SJSA1 (cell line): ENCODE measurements at regions not wholly inside any gene's neighbourhood (a gene's known extent, or its start where the extent isn't known, plus 50 kb on each side); places are given as distances from the start of the nearest gene placed in this dataset.

ENCODE experiments used
- DNase-seq, 2 experiments: peaks; one replicate each; pipeline ENCODE4 v3.0.0-alpha.2; 2015 to 2020; ENCODE audit warnings: low spot score in 2 of 2, low read depth in 1 of 2
- H3K27ac ChIP-seq: fragments of 250-450 bp; sonication (Bioruptor Pico); 2 replicates; pipeline ENCODE4 v1.5.1; 2020; ENCODE audit warnings: mild to moderate bottlenecking, moderate library complexity
- H3K27me3 ChIP-seq: fragments of 250-450 bp; sonication (Bioruptor Pico); replicated peaks from 2 replicates; pipeline ENCODE4 v1.5.1; 2020; ENCODE audit warnings: mild to moderate bottlenecking, moderate library complexity
- H3K36me3 ChIP-seq: fragments of 250-450 bp; sonication (Bioruptor Pico); 2 replicates; pipeline ENCODE4 v1.5.1; 2020; ENCODE audit warnings: mild to moderate bottlenecking
- H3K4me1 ChIP-seq: fragments of 250-450 bp; sonication (Bioruptor Pico); replicated peaks from 2 replicates; pipeline ENCODE4 v1.6.1; 2021; ENCODE audit warnings: mild to moderate bottlenecking
- H3K4me3 ChIP-seq: fragments of 250-450 bp; sonication (Bioruptor Pico); 2 replicates; pipeline ENCODE4 v1.5.1; 2020; ENCODE audit warnings: mild to moderate bottlenecking
- H3K9me3 ChIP-seq: fragments of 250-450 bp; sonication (Bioruptor Pico); replicated peaks from 2 replicates; pipeline ENCODE4 v1.5.1; 2020; ENCODE audit warnings: mild to moderate bottlenecking

- no peak overlapping the region for H3K27ac ChIP-seq
- no peak for DNase-seq
- no peak overlapping the region for H3K4me3 ChIP-seq
- peaks cover 7% of the 10 kb centered on the region; the same call in 1 of the 2 replicates for H3K4me1 ChIP-seq
- H3K27me3 ChIP-seq = no peaks in the 10 kb centered on the region
- H3K36me3 ChIP-seq = no peaks in the 10 kb centered on the region
- no peaks in the 10 kb centered on the region for H3K9me3 ChIP-seq
Observed at GRCh38 chr12:94771741-94772140, 121.4 kb upstream of the TMCC3 start.

DNA sequence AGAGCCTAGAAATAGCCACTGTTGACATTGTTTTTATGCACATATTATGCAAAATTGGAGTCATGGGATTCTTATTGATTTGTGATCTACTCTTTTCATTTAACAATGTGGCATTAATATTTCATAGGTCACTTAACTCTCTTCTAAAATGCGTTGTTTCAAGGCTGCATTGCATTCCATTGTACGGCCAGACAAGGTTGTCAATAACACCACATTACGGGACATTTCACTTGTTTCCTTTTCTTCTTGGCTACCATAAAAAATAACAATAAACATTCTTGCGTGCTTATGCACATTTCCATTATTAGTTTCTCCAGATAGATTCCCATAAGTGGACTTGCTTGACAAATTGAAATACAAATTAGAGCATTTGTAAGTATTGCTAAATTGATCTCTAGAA, 120.8 kb upstream of the TMCC3 start:
- Histone ChIP-seq H3K27me3 (no peaks in the 10 kb centered on the region), H3K4me3 (no peak overlapping the region)

GRCh38 chr12:94770791-94771190, 120.4 kb upstream of the TMCC3 start:
- DNase-seq = no peak
- no peaks in the 10 kb centered on the region for H3K27me3 ChIP-seq
- no peak overlapping the region for H3K4me3 ChIP-seq
- H3K9me3 ChIP-seq = no peaks in the 10 kb centered on the region
- peaks cover 7% of the 10 kb centered on the region; the same call in 1 of the 2 replicates for H3K4me1 ChIP-seq
- H3K27ac ChIP-seq = no peak overlapping the region
- H3K36me3 ChIP-seq = no peaks in the 10 kb centered on the region

More for the DNA sequence above, 120.8 kb upstream of the TMCC3 start:
- Histone ChIP-seq H3K9me3 (no peaks in the 10 kb centered on the region), H3K36me3 (no peaks in the 10 kb centered on the region), H3K27ac (no peak overlapping the region), H3K4me1 (peaks cover 7% of the 10 kb centered on the region; the same call in 1 of the 2 replicates)
- no peak for DNase-seq

GRCh38 chr12:94769776-94770759, 119.7 kb upstream of the TMCC3 start:
- H3K4me1 ChIP-seq = peaks cover 7% of the 10 kb centered on the region; the same call in 1 of the 2 replicates
- H3K27me3 ChIP-seq = no peaks in the 10 kb centered on the region
- DNase-seq = no peak
- no peak overlapping the region for H3K4me3 ChIP-seq
- no peaks in the 10 kb centered on the region for H3K36me3 ChIP-seq
- no peak overlapping the region for H3K27ac ChIP-seq
- no peaks in the 10 kb centered on the region for H3K9me3 ChIP-seq

DNA sequence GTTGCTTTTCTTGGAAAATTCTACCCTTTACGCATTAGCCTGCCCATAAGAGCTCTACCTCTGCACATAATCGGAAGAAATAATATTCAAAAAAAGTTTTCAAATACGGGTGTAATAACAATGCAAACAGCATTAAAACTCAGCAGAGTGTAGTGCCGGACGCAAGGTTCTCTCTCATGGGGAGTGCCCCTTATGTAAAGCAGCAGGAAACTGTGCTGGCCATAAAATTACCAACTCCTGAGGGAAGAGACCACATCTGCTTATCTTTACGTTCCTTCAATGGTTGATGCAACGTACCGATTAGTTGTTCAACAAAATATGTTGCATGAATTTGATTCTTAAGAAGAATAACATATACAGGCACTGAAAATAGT, 118.7 kb upstream of the TMCC3 start:
- H3K9me3 ChIP-seq = no peaks in the 10 kb centered on the region
- H3K36me3 ChIP-seq = no peaks in the 10 kb centered on the region
- no peaks in the 10 kb centered on the region for H3K27me3 ChIP-seq
- H3K4me1 ChIP-seq = peaks cover 7% of the 10 kb centered on the region; the same call in 1 of the 2 replicates
- H3K4me3 ChIP-seq = no peak overlapping the region
- no peak overlapping the region for H3K27ac ChIP-seq
- no peak for DNase-seq

GRCh38 chr12:94768398-94769046, 118.2 kb upstream of the TMCC3 start:
- no peak overlapping the region for H3K4me3 ChIP-seq
- peaks cover 7% of the 10 kb centered on the region; the same call in 1 of the 2 replicates for H3K4me1 ChIP-seq
- H3K9me3 ChIP-seq = no peaks in the 10 kb centered on the region
- H3K27me3 ChIP-seq = no peaks in the 10 kb centered on the region
- H3K27ac ChIP-seq = no peak overlapping the region
- no peaks in the 10 kb centered on the region for H3K36me3 ChIP-seq
- DNase-seq = no peak

DNA sequence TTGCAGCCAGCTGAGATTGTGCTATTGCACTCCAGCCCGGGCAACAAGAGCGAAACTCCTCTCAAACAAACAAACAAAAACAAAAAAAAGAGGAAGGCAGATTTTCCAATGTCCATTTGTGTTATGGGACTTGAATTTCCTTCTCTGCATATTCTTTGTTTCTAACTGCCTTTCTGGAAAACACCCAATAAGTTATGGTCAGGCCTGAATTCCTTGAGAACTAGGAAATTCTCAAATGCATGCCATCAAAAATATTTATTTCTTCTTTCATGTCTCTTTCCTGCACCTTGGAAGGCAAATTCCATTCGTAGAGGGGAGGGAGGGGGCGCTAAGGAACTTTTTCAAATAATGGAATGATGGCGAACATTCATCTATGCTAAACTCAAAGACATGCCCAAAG, 117.6 kb upstream of the TMCC3 start:
- DNase-seq = peak in 1 of 2 experiments; percentile 11
- H3K27me3 ChIP-seq = no peaks in the 10 kb centered on the region
- H3K27ac ChIP-seq = no peak overlapping the region
- peaks cover 7% of the 10 kb centered on the region; the same call in 1 of the 2 replicates for H3K4me1 ChIP-seq
- H3K9me3 ChIP-seq = no peaks in the 10 kb centered on the region
- H3K4me3 ChIP-seq = no peak overlapping the region
- no peaks in the 10 kb centered on the region for H3K36me3 ChIP-seq

GRCh38 chr12:94766397-94766796, 116.0 kb upstream of the TMCC3 start:
- Histone ChIP-seq H3K4me3 (no peak overlapping the region), H3K27ac (no peak overlapping the region), H3K9me3 (no peaks in the 10 kb centered on the region), H3K36me3 (no peaks in the 10 kb centered on the region), H3K4me1 (peaks cover 17% of the 10 kb centered on the region), H3K27me3 (no peaks in the 10 kb centered on the region)
- DNase-seq = no peak

DNA sequence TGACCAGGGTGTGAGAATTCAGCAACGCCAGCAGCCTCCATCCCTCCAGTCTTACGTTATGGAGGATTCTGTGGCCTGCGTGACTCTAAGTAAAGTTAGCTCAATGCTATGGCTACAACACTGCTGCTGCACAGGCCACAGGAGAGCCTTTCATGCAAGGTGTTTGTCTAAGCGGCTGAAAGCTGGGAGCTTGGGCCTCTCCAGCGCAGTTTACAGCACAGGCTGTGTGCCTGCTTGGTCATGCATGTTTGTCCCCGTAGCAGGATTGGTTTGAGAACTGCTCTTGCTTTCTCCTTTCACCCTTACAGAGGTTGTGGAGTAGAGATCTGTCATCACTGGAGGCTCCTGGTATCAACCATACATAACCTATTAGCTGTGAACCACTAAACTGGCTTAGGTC, 113.1 kb upstream of the TMCC3 start:
- Histone ChIP-seq H3K4me1 (peaks cover 18% of the 10 kb centered on the region), H3K9me3 (no peaks in the 10 kb centered on the region)

GRCh38 chr12:94762943-94763342, 112.6 kb upstream of the TMCC3 start:
- no peak for DNase-seq
- no peak overlapping the region for H3K4me3 ChIP-seq
- H3K9me3 ChIP-seq = no peaks in the 10 kb centered on the region
- H3K36me3 ChIP-seq = no peaks in the 10 kb centered on the region
- H3K27ac ChIP-seq = no peak overlapping the region
- peaks cover 13% of the 10 kb centered on the region for H3K4me1 ChIP-seq
- H3K27me3 ChIP-seq = no peaks in the 10 kb centered on the region

More for the DNA sequence above, 113.1 kb upstream of the TMCC3 start:
- DNase-seq = no peak
- H3K27me3 ChIP-seq = no peaks in the 10 kb centered on the region
- no peak overlapping the region for H3K4me3 ChIP-seq
- H3K36me3 ChIP-seq = no peaks in the 10 kb centered on the region
- H3K27ac ChIP-seq = no peak overlapping the region

DNA sequence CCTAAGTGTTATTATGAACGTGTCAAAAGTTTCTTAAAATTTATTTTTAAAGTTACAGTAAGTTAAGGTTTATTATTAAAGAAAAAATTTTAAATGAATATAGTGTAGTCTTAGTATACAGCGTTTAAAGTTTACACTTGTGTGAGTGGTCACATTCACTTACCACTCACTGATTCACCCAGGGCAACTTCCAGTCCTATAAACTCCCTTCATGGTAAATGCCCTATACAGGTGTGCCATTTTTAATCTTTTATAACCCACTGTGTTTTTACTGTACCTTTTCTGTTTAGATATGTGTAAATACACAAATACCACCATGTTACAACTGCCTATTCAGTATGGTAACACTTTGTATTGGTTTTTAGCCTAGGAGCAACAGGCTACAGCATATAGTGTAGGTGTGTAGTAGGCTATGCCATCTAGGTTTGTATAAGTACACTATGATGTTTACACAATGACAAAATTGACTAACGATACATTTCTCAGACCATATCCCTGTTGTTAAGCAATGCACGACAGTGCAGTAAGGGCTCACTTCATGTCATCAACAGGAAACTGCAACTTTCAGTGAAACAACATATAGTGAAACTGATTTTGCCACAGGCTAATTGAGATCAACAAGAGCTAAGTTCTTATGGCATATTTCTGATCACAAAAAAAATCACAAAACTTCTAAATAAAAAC, 112.0 kb upstream of the TMCC3 start:
- Histone ChIP-seq H3K9me3 (no peaks in the 10 kb centered on the region), H3K27ac (peak overlapping the region; percentile 79), H3K27me3 (no peaks in the 10 kb centered on the region), H3K4me1 (peaks cover 12% of the 10 kb centered on the region), H3K4me3 (no peak overlapping the region), H3K36me3 (no peaks in the 10 kb centered on the region)
- no peak for DNase-seq

DNA sequence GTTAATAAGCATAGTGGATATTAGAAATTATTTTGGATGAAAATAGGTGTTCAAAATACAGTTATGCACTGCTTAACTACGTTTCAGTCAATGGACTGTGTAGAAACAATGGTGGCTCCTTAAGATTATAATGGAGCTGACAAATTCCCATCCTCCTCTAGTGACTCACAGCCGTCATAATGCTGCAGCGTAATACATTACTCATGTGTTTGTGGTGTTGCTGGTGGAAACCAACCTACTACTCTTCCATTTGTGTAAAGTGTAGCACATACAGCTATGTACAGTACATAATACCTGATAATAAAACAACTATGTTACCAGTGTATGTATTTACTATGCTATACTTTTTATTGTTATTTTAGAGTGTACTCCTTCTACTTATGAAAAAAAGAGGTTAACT, 111.2 kb upstream of the TMCC3 start:
- Histone ChIP-seq H3K4me3 (no peak overlapping the region), H3K9me3 (no peaks in the 10 kb centered on the region), H3K4me1 (peaks cover 12% of the 10 kb centered on the region), H3K36me3 (no peaks in the 10 kb centered on the region), H3K27ac (peak overlapping the region; percentile 79), H3K27me3 (peaks cover 3% of the 10 kb centered on the region; the same call in 1 of the 2 replicates)
- DNase-seq = peak; percentile 68 to 83

DNA sequence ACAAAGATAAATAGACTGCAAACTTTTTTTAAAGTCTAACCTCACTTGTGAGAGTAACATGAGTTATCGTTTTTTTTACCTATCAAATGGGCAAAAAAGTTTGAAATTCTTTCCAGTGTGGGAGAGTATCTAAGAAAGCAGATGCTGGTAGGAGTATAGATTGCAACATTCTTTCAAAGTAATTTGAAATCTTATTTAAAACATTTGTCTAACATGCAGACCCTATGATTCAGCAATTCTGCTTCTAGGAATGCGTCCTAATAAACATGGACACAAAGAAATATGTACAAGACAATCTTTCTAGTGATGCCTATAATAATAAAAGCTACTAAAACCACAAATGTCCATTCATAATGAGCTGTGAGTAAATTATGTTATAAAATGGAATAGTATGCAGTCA, 110.4 kb upstream of the TMCC3 start:
- H3K27me3 ChIP-seq = peaks cover 4% of the 10 kb centered on the region; the same call in 1 of the 2 replicates
- H3K4me1 ChIP-seq = peaks cover 12% of the 10 kb centered on the region
- DNase-seq = no peak
- H3K4me3 ChIP-seq = no peak overlapping the region
- no peak overlapping the region for H3K27ac ChIP-seq
- no peaks in the 10 kb centered on the region for H3K36me3 ChIP-seq
- H3K9me3 ChIP-seq = no peaks in the 10 kb centered on the region
